CD1c-positive myeloid dendritic cell (primary cell): ENCODE measurements at regions not wholly inside any gene's neighbourhood (a gene's known extent, or its start where the extent isn't known, plus 50 kb on each side); places are given as distances from the start of the nearest gene placed in this dataset.

Experiments used
- DNase-seq: peaks from one replicate; pipeline ENCODE4 v3.0.0-alpha.2; 2016; ENCODE audit errors: extremely low spot score

DNA sequence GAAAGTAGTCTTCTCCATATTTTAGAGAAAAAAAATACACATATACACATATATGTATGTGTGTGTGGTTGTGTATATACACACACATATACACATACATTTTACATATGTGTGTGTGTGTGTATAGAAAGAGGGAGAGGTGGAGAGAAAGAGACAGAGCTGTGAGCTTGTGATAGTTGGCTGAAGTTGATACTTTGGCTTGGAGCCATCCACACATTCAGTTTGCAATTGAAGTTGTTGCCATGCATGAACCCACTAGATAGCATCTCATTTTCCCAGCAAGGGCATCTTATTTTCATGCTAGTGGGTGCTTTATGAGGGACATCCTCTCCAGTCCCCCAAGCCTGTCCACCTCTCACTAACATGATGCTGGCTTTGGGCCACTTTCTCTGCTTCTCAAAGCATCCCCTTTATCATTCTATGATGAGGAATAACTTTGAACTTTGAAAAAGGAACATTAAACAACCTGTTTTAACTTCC is 228.6 kb downstream of the ZNF621 start:
- DNase-seq, result no peak

DNA sequence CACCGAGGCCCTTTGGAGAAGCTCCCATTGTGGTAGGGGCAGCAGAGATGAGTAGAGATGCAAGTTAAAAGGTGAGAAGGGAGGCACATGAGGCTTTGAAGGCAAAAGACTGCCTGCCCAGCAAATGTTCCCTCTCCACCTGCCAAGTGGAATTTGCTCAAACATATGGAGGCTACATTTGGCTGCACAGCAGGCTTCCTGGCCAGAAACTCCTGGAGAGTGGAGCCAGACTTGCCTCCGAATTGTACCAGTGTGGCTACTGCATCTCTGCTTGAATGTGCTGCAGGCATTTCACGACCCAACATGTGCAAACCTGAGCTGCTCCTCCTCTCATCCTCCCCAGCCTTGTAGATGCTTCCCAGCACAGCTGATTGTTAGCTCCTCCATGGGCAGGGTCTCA is 229.2 kb downstream of the ZNF621 start:
- DNase-seq, result no peak

DNA sequence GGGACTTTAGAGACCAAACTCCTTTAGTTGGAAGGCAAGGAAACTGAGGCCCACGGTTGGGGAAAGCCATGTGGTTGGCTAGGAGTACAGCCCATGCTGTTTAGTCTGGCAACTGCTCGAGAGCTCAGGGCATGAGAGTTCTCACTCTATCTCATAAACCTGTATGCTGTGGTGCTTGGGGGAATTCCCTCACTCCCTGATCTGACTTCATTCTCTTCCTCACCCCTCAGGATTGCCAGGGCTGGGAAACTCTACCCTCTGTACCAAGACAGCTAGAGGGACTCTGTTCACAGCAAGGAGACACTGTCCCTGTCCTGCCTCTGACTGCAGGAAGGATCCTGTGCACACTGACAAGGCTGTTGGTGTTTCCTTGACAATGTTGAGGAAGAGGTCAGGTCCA is 230.2 kb downstream of the ZNF621 start:
- no peak for DNase-seq

DNA sequence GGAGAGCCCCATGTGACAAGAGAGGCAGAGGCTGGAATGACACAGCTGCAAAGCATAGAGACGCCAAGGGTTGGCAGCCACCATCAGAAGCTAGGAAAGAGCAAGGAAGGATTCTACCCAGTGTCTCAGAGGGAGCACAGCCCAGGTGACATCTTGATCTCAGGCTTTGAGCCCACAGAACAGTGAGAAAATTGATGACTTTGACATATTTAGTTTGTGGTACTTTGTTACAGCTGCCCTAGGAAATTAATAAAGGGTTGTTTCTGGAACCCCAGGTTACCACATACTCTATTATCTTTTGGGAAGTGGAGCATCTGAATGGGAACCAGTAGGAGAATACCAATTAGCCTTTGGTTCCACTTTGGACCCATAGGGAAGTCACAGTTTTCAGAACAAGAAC is 231.7 kb downstream of the ZNF621 start:
- no peak for DNase-seq

DNA sequence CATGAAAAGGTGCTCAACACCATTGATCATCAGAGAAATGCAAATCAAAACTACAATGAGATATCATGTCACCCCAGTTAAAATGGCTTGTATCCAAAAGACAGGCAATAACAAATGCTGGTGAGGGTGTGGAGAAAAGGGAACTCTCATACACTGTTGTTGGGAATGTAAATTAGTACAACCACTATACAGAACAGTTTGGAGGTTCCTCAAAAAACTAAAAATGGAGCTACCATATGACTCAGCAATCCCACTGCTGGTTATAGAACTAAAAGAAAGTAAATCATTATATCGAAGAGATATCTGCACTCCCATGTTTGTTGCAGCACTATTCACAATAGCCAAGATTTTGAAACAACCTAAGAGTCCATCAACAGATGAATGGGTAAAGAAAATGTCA is 238.0 kb downstream of the ZNF621 start:
- DNase-seq, result peak; percentile 71

DNA sequence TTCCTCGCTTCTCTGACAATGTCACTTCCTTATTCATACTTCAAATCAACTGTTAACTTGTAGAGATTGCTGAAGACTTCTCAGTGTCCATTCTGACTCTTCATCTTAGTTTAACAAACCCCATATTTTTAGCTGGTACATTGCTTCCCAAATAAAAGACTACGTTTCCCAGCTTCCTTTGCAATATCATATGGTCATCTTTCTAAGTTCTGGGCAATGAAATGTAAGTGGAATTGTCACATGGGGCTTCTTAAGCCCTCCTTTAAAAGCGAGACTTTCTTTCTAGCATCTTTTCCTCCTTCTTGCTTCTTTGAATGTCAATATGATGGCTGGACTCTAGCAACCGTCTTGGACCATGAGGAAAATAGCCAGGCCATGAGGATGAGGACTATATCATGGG is 239.0 kb downstream of the ZNF621 start:
- peak; percentile 19 for DNase-seq

DNA sequence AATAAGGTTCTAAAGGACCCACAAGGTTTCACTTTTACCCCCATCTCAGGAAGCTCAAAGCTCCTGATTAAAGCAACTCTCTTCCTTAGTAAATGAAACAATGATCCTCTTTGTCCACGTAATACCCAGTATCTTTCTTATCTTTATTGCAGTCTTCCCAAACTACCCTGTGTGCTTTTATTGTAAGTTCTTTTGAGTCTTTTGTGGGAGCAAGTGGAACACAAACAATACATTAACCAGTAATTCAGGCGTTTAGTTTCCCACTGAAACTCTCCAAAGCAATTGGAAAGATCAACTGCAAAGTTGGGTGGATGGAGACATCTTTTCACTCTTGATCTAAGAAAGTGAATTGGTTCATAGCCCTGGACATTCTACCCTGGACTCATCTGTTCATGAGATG is 240.0 kb downstream of the ZNF621 start:
- DNase-seq, result no peak

DNA sequence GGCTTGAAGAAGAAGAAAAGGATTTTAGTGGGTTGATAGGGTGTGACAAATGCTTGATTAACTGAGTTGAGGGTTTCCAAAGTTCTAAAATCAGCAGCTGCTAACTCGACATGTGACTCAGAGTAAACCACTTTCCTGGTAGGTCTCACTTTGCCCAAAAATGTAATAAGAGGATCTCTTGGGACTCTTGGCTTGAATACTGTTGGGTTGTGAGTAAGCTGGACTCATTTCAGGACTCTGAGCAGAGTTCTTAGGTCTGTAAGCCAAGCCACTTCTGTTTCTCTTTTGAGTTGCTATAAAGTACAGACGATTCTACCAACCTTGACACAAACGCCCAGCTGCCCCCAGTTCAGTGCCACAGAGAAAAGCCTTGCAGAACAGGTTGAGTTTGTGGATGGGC is 241.1 kb downstream of the ZNF621 start:
- DNase-seq, result no peak

DNA sequence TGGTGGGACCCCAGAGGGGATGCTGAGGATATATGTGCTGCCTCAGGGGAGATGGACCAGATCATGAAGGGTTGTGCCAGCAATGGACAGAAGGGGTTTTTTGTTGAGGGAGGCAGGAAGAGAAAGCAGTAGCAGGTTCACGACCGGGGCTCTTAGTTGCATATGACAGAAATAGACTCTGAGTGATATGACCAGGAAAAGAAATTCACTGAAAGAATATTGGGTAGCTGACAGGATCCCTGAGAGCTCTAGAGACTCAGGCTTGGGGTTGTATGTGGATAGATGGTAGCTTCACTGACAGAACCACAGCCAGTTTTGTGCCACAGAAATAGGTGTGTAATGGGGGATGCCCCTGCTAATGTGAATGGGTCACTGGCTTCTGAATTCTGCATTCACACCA is 241.6 kb downstream of the ZNF621 start:
- DNase-seq, result no peak

DNA sequence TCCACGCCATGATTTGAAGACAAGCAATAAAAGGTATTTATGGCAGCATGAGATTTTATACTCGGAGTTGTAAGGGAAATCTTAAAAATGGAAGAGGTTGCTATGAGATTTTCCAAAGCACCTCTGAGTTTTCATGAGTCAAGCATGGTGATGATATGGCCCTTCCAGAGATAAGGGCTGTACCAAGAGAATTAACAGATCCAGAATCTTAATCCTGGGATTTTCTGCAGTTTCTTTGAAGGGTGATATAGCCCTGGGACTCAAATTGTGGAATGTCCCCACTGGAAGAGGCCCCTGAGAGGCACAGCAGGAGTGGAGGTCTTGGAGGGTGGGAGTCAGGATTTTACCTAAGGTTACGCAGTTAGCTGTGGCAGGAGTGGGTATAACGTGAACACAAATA is 243.3 kb downstream of the ZNF621 start:
- no peak for DNase-seq

DNA sequence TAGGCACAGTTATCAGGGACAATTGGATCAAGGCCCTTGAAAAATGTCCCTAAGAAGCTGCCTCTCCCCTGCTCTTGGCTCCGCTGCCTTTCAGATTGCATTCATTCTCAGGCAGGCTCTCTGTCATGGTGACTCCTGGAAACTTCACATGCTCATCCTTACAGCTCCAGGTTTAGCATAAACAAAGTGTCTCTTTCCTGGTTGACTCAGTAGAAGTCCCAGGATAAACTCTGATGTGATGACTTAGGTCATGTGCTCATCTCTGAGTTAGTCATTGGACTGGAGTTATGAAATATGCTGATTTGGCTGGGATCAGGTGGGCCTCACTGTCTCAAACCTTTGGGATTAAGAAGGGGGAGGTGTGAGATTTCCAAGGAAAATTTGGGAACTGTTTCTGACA is 243.8 kb downstream of the ZNF621 start:
- DNase-seq, result no peak

DNA sequence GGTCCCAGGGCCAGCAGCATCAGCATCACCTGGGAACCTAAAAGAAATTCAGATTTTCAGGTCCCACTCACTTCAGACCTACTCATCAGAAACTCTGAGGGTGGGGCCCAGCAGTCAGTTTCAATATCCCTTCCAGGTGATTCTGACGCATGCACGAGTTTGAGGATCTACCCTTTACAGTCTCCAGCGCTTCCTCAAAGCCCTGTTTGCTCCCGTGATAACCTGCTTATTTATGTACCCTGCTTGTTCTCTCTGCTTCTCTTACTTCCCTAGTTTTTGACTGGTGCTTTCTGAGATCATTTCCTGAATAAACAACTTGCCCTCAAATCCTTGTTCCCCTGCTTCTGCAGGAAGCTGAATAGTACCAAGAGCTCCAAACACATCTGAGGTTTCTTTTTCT is 245.3 kb downstream of the ZNF621 start:
- peak; percentile 81 for DNase-seq

DNA sequence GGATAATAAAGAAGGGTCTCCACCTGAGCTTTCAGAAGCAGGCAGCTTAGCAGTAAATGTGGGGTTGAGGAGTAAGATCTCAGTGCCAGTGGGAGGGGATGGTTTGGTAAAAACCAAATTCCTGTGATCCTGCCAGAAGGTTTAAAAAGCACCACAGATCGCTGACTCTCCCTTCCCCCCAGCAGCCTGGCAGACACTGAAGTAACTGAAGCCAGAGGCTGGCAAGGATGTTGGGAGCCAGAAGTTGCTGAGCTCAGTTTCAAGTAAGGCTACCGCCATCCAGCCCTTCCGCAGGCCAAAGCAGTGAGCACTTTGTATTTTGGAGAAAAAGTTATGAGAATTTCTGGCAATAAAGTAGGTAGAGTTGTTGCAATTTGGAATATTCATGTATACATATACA is 246.4 kb downstream of the ZNF621 start:
- DNase-seq, result no peak

DNA sequence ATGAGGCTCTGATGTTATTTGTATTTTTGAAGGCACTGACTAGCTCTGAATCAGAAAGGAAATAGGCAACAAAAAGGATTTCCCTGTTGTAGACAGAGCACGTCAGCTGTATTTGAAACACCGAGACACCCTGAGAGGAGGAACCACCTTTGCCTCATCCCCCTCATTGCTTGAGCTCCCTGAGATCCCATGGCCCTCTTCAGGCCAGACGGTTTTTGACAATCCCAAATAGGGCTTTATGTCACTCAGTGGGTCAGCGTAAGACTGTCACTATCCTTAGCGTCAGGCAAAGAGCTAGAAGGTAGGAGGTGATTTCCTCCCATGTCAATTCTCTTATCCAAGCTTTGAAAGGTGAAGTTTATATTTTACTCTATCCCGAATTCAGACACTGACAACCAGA is 254.3 kb downstream of the ZNF621 start:
- DNase-seq, result no peak

DNA sequence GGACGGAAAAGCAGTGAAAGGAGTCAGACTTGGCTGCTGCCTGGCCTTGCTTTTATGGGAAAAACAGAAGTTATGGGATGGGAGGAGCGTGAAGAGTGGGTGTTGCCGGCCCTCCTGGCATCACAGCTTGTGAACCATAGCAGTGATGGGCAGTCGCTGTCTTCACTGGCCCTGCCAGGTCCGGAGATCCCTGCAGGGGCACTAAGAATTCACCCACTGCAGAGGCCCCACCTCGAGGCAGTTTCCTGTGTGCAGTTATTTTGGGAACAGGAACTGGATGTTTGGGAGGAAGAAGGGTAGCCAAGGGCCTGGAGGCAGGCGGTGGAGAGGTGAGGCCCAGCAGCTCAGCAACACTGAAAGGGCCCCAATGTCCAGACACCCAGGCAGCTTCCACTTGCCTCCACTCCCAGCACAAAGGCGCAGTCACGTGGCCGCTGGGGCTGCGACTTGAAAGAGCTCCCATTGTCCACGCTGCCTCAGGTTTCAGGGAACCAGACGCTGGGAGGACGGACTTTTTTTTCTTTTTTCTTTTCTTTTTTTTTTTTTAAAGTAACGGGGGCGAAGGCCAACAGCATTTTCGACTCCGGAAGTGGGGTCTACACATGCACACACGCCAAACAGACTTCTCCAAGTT is 255.6 kb downstream of the ZNF621 start:
- no peak for DNase-seq

DNA sequence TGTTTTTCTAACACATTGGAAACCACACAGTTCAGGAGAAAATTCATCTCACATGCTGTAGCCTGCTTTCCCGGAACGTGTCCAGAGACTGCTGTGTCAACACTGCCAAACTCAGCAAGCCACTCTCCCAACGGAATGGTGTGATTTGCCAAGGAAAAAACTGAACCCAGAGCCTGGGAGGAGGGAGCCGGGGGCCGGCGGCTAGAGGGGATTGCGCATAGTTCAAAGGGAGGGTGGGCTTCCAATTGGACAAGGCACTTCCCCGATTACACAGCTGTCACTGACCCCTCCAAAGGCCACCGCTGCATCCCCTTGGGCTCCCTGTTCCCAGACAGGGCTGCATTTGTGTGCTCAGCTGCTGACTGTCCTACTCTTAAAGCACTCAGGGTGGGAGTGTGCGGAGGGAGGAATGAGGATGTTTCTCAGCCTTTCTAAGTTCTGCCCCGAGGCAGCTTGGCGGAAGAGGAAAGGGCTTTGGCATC is 256.2 kb downstream of the ZNF621 start:
- no peak for DNase-seq

DNA sequence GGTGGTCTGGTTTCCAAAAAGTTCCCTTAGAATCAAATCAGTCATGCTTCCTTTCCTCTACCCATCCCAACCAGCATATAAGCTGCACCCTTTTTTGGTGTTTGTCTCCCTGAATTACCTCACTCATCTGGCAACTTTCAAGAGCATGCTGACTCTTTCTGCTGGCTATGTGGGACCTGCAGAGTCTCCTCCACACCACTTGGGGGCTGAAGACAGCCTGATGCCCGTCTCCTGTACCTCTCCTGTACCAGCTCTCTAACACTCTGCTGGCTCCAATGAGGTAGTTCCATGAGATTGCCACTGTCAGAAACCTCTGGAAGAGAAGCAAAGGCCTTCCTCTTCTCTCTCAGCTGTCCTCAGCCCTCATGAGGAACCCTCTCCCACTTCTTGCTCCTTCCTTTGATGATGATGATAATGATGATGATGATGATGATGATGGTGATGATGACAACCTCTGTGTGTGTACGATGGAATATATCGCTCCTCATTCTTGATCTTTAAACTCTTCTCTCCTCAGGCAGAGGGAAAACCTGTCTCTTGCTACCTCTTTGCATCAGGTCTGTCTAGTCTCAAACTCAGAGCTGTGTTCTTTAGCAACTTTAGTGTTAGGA is 257.5 kb downstream of the ZNF621 start:
- no peak for DNase-seq

DNA sequence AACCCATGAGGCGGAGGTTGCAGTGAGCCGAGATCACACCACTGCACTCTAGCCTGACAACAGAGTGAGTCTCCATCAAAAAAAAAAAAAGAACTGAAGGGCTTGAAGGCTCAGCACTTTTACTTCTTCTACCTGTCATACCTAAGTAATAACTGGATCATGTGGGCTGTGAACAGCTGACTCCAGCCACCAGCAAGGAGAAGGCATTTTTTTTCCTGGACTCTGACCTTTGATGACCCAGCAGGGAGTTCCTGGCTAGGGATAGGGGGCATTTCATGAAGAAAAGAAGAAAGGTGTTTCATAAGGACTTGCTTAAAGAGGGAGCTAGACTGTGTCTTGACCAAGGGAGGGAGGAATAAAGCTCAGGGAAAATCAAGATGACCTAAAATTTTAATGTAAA is 266.0 kb downstream of the ZNF621 start:
- no peak for DNase-seq

DNA sequence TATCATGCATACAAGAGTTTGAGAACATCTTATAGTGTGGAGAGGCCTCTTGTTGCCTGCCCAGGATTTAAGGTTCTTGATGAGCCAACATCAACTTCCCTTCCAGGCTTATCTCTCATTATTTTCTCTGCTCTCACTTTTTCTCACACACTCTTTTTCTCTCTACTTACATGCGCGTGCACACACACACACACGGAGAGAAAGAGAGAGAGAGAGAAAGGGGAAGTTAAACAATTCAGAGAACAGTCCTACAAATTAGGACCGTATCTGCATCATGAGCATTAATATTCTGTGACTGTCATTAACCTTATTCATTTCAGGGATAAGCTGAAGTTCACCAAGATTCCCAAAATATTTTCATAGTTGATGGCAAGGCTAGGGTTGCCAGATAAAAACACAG is 269.0 kb downstream of the ZNF621 start:
- no peak for DNase-seq

DNA sequence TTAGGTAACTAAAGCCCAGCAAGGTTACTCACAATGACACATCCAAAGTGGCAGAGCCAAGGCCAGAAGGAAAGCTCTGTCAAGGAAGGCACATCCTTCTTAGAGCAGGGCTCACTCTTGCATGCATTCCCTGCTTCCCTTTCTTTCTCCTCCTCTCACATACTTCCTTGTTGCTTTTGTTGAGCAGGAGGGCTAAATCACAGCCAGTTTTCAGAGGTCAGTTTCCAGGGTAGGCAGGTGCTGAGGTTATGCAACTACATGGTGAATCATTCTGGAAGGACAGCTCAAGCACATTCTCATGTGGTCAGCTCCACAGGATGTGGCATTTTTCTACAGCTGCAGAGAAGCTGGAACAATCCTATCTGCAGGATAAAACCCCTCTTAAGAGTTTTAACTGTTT is 275.6 kb downstream of the ZNF621 start:
- DNase-seq, result peak; percentile 40

DNA sequence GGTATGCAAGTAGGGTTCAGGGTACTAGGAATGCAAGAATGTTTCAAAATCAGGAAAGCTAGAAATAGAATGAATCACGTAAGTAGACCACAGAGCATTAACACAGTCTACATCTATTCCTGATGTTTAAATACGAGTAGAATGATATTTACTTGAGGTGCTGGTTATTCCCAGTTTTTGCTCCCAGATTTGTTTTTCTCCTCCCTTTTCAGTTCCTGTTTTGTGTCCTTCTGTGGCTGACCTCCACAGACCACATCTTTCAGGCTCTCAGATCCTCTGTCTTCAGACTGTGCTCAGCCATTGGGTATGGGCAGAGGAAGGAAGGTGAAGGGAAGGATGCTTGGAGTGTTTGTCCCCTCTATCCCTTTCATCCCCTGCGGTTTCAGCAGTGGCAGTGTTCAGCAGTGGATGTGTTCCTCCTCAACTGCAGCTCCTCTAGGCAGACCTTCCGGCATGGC is 276.6 kb downstream of the ZNF621 start:
- DNase-seq, result no peak

DNA sequence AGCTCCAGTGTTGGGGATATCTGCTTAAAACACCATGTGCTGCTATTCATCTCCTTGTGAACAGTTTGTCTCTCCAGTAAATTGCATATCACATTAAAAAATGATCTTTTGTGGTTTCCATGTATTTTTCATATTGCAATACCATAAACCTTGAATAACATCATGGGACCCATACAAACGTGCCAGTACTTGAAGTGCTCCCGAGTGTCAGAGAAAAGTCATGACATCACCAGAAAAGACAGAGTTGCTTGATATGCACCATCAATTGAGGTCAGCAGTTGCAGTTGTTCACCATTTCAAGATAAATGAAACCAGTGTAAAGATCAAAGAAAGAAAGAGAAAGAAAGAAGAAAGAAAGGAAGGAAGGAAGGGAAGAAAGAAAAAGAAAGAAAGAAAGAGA is 278.6 kb downstream of the ZNF621 start:
- DNase-seq, result no peak

DNA sequence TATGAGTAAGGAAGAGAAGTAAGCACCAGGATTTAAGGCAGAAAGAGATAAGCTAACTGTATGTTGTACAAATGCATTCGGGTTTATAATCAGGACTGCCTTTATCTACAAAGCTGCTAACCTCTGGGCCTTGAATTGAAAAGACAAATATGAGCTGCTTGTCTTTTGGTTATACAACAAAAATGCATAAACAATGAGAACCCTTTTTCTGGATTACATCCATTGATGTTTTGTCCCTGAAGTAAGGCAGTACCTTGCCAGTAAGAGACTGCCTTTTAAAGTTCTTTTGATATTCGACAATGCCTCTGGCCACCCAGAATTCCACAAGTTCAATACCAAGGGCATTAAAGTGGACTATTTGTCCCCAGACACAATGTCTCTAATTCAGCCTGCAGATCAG is 280.7 kb downstream of the ZNF621 start:
- no peak for DNase-seq

DNA sequence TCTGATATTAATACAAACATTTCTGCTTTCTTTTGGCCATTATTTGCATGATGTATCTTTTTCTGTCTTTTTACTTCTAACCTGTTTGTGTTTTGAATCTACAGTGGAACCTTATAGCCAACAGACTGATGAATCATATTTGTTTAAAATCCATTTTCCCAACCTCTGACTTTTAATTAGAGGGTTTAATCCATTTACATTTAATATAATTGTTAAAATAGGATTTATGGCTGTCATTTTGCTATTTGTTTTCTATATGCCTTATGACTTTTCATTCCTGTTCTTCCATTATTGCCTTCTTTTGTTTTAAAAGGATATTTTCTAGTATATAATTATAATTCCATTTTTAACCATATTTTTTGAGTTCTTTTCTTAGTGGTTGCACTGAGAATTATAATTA is 286.1 kb downstream of the ZNF621 start:
- no peak for DNase-seq
